ENCODE measurements at regions not wholly inside any gene's neighbourhood (a gene's known extent, or its start where the extent isn't known, plus 50 kb on each side); places are given as distances from the start of the nearest gene placed in this dataset.

DNA sequence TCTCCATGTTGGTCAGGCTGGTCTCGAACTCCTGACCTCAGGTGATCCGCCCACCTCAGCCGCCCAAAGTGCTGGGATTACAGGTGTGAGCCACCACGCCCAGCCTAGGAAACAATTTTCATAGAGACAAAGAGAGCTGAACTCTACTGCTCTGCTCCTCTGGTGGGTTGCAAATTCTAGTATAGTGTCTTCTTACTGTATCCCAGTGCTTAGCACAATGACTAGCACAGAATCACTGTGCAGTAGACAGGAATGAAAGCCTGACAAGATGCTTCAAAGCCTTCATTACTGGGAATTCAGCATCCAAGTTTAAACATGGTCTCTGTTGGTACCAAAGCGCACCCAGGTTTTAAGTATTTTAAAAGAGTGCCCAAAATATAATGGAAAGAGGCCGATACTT lies 96.5 kb upstream of the SALL4 start (continued):
- TF ChIP-seq, protein P1, sequence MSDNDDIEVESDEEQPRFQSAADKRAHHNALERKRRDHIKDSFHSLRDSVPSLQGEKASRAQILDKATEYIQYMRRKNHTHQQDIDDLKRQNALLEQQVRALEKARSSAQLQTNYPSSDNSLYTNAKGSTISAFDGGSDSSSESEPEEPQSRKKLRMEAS (IDR thresholded peaks at IDR 0.05) = no peak
- no peak for TF ChIP-seq RBBP5 (IDR thresholded peaks at IDR 0.05; ENCODE audit: borderline replicate concordance, low read depth, low read length)

Data from H1 (cell line).